K562 (cell line): ENCODE measurements at regions not wholly inside any gene's neighbourhood (a gene's known extent, or its start where the extent isn't known, plus 50 kb on each side); places are given as distances from the start of the nearest gene placed in this dataset.

Experiments used
- TAL1 ChIP-seq: fragments of 450-650 bp; IDR thresholded peaks from 2 replicates; pipeline ENCODE4 v1.6.1; 2016; ENCODE audit warnings: mild to moderate bottlenecking
- TCF7 ChIP-seq: sonication (generic); IDR thresholded peaks from 2 replicates; pipeline ENCODE4 v1.6.1; 2016; ENCODE audit warnings: antibody characterized with exemption, borderline replicate concordance
- TFE3 ChIP-seq: fragments of 450-650 bp; formaldehyde crosslinking; IDR thresholded peaks from 2 replicates; pipeline ENCODE4 v1.4.0; 2020; ENCODE audit warnings: mild to moderate bottlenecking, mixed read lengths
- ZC3H4 ChIP-seq: sonication (generic); formaldehyde crosslinking; IDR thresholded peaks from 2 replicates; pipeline ENCODE4 v1.9.0; 2021; ENCODE audit warnings: missing genetic modification reagents, borderline replicate concordance
- ZNF23 ChIP-seq: fragments of 250-450 bp; sonication (Bioruptor Pico); IDR thresholded peaks from 2 replicates; pipeline ENCODE4 v1.4.0; 2020; ENCODE audit warnings: mild to moderate bottlenecking

- TF ChIP-seq TCF7, result no peak
- no peak for TF ChIP-seq TFE3 (CRISPR knock-in tag)
- no peak for TF ChIP-seq ZC3H4
- no peak for TF ChIP-seq ZNF23
- no peak for TF ChIP-seq TAL1
These were observed 439.7 kb upstream of the DIAPH2 start for GRCh38 chrX:96244955-96245354.
